Liver (tissue), 8 donors: ENCODE measurements at regions not wholly inside any gene's neighbourhood (a gene's known extent, or its start where the extent isn't known, plus 50 kb on each side); places are given as distances from the start of the nearest gene placed in this dataset.

Experiments used
- DNase-seq: peaks from one replicate; pipeline ENCODE4 v3.0.0-alpha.2; 2017; ENCODE audit warnings: low spot score
- H3K27ac ChIP-seq, 2 donors: one replicate each; pipeline ENCODE4 v1.7.0; 2013; ENCODE audit warnings: inconsistent platforms in 2 of 2, low read length in 2 of 2, control low read depth in 1 of 2, low read depth in 1 of 2, mild to moderate bottlenecking in 1 of 2
- H3K27me3 ChIP-seq, 4 donors: one replicate each; pipeline versions ENCODE4 v1.6.1 to v1.7.0; 2013; ENCODE audit warnings: low read length in 3 of 4, inconsistent platforms in 1 of 4, mild to moderate bottlenecking in 1 of 4, moderate library complexity in 1 of 4; ENCODE audit not compliant: control insufficient read depth in 4 of 4, insufficient read depth in 4 of 4
- H3K36me3 ChIP-seq, 4 donors: one replicate each; pipeline versions ENCODE4 v1.6.1 to v1.7.0; 2013; ENCODE audit warnings: low read length in 3 of 4, mild to moderate bottlenecking in 3 of 4, low read depth in 1 of 4, moderate library complexity in 1 of 4; ENCODE audit not compliant: control insufficient read depth in 4 of 4, insufficient read depth in 3 of 4
- H3K4me1 ChIP-seq, 4 donors: one replicate each; pipeline versions ENCODE4 v1.6.1 to v1.7.0; 2013; ENCODE audit warnings: low read length in 3 of 4, mild to moderate bottlenecking in 3 of 4, moderate library complexity in 1 of 4; ENCODE audit not compliant: control insufficient read depth in 4 of 4, insufficient read depth in 4 of 4
- H3K4me3 ChIP-seq, 3 donors: one replicate each; pipeline versions ENCODE4 v1.6.1 to v1.7.0; 2013; ENCODE audit warnings: low read length in 3 of 3, control low read depth in 1 of 3, low read depth in 1 of 3, mild to moderate bottlenecking in 1 of 3
- H3K9ac ChIP-seq, 2 donors: one replicate each; pipeline ENCODE4 v1.7.0; 2013; ENCODE audit warnings: low read length in 2 of 2, mild to moderate bottlenecking in 2 of 2, moderate library complexity in 2 of 2, control low read depth in 1 of 2, low read depth in 1 of 2
- H3K9me3 ChIP-seq, 4 donors: one replicate each; pipeline versions ENCODE4 v1.6.1 to v1.7.0; 2013; ENCODE audit warnings: low read length in 3 of 4; ENCODE audit not compliant: control insufficient read depth in 4 of 4
- ATF3 ChIP-seq: IDR thresholded peaks from 2 replicates; pipeline ENCODE4 v1.6.1; 2016; ENCODE audit warnings: antibody characterized with exemption
- CTCF ChIP-seq: fragments of 150-350 bp; IDR thresholded peaks from 2 replicates; pipeline ENCODE4 v1.5.1; 2017; ENCODE audit warnings: improper control_type of control experiment, low read depth, low read length; ENCODE audit not compliant: missing input control
- EGR1 ChIP-seq, 2 donors: IDR thresholded peaks; 2 replicates each; pipeline ENCODE4 v1.6.1; 2016 to 2018; ENCODE audit warnings: antibody characterized with exemption in 2 of 2, low read depth in 2 of 2
- FOXA1 ChIP-seq: IDR thresholded peaks from 2 replicates; pipeline ENCODE4 v1.6.1; 2016; ENCODE audit warnings: antibody characterized with exemption
- FOXA2 ChIP-seq: IDR thresholded peaks from 2 replicates; pipeline ENCODE4 v1.6.1; 2016; ENCODE audit warnings: antibody characterized with exemption
- GABPA ChIP-seq, 2 donors: IDR thresholded peaks in 1 of 2; conservative IDR thresholded peaks in 1 of 2; 2 replicates each; pipeline ENCODE4 v1.6.1; 2016; ENCODE audit warnings: antibody characterized with exemption in 2 of 2, mild to moderate bottlenecking in 1 of 2, moderate library complexity in 1 of 2
- HNF4A ChIP-seq, 2 donors: conservative IDR thresholded peaks; 2 replicates each; pipeline ENCODE4 v1.6.1; 2016; ENCODE audit warnings: antibody characterized with exemption in 2 of 2, mild to moderate bottlenecking in 2 of 2
- HNF4G ChIP-seq: IDR thresholded peaks from 2 replicates; pipeline ENCODE4 v1.6.1; 2016; ENCODE audit warnings: antibody characterized with exemption
- JUND ChIP-seq, 2 donors: IDR thresholded peaks; 2 replicates each; pipeline ENCODE4 v1.6.1; 2016; ENCODE audit warnings: antibody characterized with exemption in 2 of 2
- MAX ChIP-seq: IDR thresholded peaks from 2 replicates; pipeline ENCODE4 v1.6.1; 2016; ENCODE audit warnings: antibody characterized with exemption
- NR2F2 ChIP-seq: IDR thresholded peaks from 2 replicates; pipeline ENCODE4 v1.6.1; 2016; ENCODE audit warnings: antibody characterized with exemption
- RAD21 ChIP-seq, 2 donors: IDR thresholded peaks; 2 replicates each; pipeline ENCODE4 v1.6.1; 2016; ENCODE audit warnings: antibody characterized with exemption in 2 of 2, mild to moderate bottlenecking in 2 of 2
- REST ChIP-seq: IDR thresholded peaks from 2 replicates; pipeline ENCODE4 v1.6.1; 2016; ENCODE audit warnings: antibody characterized with exemption, mild to moderate bottlenecking
- RXRA ChIP-seq, 2 donors: IDR thresholded peaks; 2 replicates each; pipeline ENCODE4 v1.6.1; 2017 to 2018; ENCODE audit warnings: antibody characterized with exemption in 2 of 2, mild to moderate bottlenecking in 1 of 2
- SP1 ChIP-seq: IDR thresholded peaks from 2 replicates; pipeline ENCODE4 v1.6.1; 2018; ENCODE audit warnings: antibody characterized with exemption, mild to moderate bottlenecking
- TAF1 ChIP-seq: conservative IDR thresholded peaks from 2 replicates; pipeline ENCODE4 v1.6.1; 2016; ENCODE audit warnings: antibody characterized with exemption, mild to moderate bottlenecking
- YY1 ChIP-seq: IDR thresholded peaks from 2 replicates; pipeline ENCODE4 v1.6.1; 2016; ENCODE audit warnings: antibody characterized with exemption, mild to moderate bottlenecking
- ZBTB33 ChIP-seq: IDR thresholded peaks from 2 replicates; pipeline ENCODE4 v1.6.1; 2016; ENCODE audit warnings: antibody characterized with exemption
- WGBS: extraction: QIAGEN DNeasy Blood & Tissue Kit; methylation state at CpG from one replicate; pipeline ENCODE4 v1.1.7; 2013; 5-methylcytosine and 5-hydroxymethylcytosine counted together
- donor health status: healthy.
- donor health status: healthy.
- donor health status: healthy.
- donor health status: healthy.
- donor health status: healthy.

- Histone ChIP-seq H3K9me3 (peaks cover 3 to 8% (median 6%) of the 10 kb centered on the region in 4 donors), H3K9ac (no peak overlapping the region), H3K27me3 (peaks cover 0 to 6% (median 1%) of the 10 kb centered on the region in 4 donors), H3K36me3 (no peaks in the 10 kb centered on the region), H3K27ac (no peak overlapping the region), H3K4me3 (no peak overlapping the region), H3K4me1 (no peaks in the 10 kb centered on the region)
- WGBS, result 66% methylated on average over 6 of the region's 6 CpGs
- TF ChIP-seq RAD21 (IDR thresholded peaks at IDR 0.05), result no peak
- no peak for TF ChIP-seq NR2F2
- TF ChIP-seq ATF3, result no peak
- TF ChIP-seq HNF4A (conservative IDR thresholded peaks at IDR 0.05), result no peak
- no peak for TF ChIP-seq JUND (IDR thresholded peaks at IDR 0.05)
- no peak for DNase-seq
These were observed 120.6 kb upstream of the GPR12 start for GRCh38 chr13:26881154-26881553.

- TF ChIP-seq ZBTB33, result no peak
- TF ChIP-seq YY1, result no peak
- TF ChIP-seq CTCF, result no peak
- no peak for TF ChIP-seq FOXA1
- no peak for TF ChIP-seq SP1
- TF ChIP-seq REST, result no peak
- no peak for TF ChIP-seq RAD21 (IDR thresholded peaks at IDR 0.05)
- no peak for TF ChIP-seq NR2F2
- TF ChIP-seq JUND (IDR thresholded peaks at IDR 0.05), result no peak
- no peak for TF ChIP-seq TAF1
- TF ChIP-seq FOXA2, result no peak
- TF ChIP-seq HNF4A (conservative IDR thresholded peaks at IDR 0.05), result no peak
- TF ChIP-seq ATF3, result no peak
- no peak for TF ChIP-seq MAX
- TF ChIP-seq HNF4G, result no peak
- TF ChIP-seq GABPA (IDR thresholded peaks at IDR 0.05 in 1 of 2, conservative IDR thresholded peaks at IDR 0.05 in 1 of 2), result no peak
- TF ChIP-seq RXRA (IDR thresholded peaks at IDR 0.05), result no peak
- no peak for TF ChIP-seq EGR1 (IDR thresholded peaks at IDR 0.05; ENCODE audit: low read depth in 2 of 2)
- no peak overlapping the region for H3K4me3 ChIP-seq
- DNase-seq, result no peak
- no peak overlapping the region for H3K27ac ChIP-seq
- 69% methylated on average over 8 of the region's 8 CpGs for WGBS
- no peaks in the 10 kb centered on the region for H3K4me1 ChIP-seq
- no peaks in the 10 kb centered on the region for H3K36me3 ChIP-seq
- H3K9me3 ChIP-seq, result peaks cover 4 to 9% (median 7%) of the 10 kb centered on the region in 4 donors
- peaks cover 0 to 6% (median 1%) of the 10 kb centered on the region in 4 donors for H3K27me3 ChIP-seq
- H3K9ac ChIP-seq, result no peak overlapping the region
These were observed 120.1 kb upstream of the GPR12 start for GRCh38 chr13:26880735-26881134.
